SKM-1 treated with dmso at 0.1 percent for 144 hours (cell line): ENCODE measurements at regions not wholly inside any gene's neighbourhood (a gene's known extent, or its start where the extent isn't known, plus 50 kb on each side); places are given as distances from the start of the nearest gene placed in this dataset.
"Not testable (repeated sequence)": the region's sequence is repeated elsewhere in the genome, so short reads cannot be mapped to it uniquely, and the experiment has no call there.

ENCODE experiments used
- DNase-seq: peaks from one replicate; lab custom pipeline; 2025; ENCODE audit not compliant: unreplicated experiment; lab: John Stamatoyannopoulos, UW

GRCh38 chr9:28942941-28943340 lies 1369.7 kb upstream of the C9orf72 start:
- DNase-seq, result no peak

DNA sequence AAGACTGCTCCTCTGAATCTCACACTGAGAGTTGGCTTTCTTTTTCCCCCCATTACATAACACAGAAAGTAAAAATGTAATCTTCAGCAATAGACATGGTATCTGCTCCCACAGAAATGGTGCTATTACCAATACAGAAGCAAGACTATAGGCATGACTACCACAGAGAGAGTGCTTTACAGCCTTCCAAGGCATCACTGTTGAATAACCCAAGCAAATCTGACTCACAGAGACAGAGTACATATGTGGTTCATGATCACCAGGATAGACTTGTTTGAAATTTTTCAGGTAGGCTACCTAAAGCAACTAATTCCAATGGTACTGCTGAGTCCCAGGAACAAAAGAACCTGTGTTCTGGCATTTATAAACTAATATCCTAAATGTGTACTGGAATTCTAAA lies 1373.4 kb upstream of the C9orf72 start:
- DNase-seq, result no peak

GRCh38 chr9:28951945-28952344 lies 1378.7 kb upstream of the C9orf72 start:
- DNase-seq, result no peak

GRCh38 chr9:28956116-28956880 lies 1383.0 kb upstream of the C9orf72 start:
- DNase-seq, result no peak

- DNase-seq, result no peak
Measured at GRCh38 chr9:28960602-28961001, 1387.3 kb upstream of the C9orf72 start.

DNA sequence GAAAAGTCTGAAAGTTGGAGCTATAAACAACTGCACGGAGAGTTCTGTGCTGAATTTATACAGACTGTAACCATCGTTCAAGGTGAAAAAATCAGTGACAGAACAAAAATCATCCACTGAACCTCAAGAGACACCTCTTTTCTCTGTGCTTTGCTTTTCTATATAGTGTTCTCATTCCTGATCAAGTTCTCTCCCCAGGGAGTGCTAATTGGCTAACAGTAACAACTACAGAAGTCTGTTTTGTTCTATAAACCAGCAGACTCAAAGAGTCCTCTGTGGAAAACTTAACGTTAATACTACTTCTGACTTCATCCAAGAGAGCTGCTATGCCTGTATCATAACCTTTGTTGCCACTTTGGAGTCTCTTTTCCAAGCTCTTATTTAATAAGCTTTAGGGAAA lies 1388.3 kb upstream of the C9orf72 start:
- no peak for DNase-seq

DNA sequence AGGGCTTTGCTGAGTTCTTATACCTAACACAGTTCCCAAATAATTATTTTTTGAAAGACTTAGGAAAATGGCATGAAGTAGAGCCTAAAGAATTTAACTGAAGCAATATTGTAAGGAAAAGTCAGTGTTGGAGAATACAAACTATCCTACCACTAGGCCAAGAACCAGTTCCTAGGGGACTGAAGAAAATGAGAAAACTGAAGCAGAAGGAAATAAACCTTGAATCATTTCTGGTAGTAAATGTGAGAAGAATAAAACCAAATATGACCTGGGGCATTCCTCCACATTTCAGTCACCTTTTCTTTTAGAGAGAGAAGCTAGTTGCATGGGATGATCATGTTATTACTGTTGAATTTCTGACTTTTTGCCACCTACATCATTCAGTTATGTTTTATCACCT lies 1393.9 kb upstream of the C9orf72 start:
- DNase-seq, result no peak

DNA sequence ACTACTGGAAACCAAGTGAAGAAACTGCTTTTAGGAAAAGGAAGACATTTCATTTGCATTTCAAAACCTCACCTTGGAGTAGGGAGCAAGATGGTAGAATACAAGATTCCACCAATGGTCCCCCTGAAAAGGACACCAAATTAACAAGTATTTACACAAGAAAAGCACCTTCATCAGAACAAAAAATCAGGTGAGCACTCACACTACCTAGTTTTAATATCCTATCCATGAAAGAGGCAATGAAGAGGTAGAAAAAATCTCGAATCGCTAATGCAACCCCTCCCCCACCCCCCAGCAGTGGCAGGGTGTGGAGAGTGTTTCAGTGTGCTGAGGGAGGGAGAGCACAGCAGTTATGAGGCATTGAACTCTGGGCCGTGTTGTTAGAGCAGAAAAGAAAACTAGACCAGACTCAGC lies 1397.0 kb upstream of the C9orf72 start:
- no peak for DNase-seq

- no peak for DNase-seq
Measured at GRCh38 chr9:28971881-28972280, 1398.6 kb upstream of the C9orf72 start.

GRCh38 chr9:28976250-28976649 lies 1403.0 kb upstream of the C9orf72 start:
- no peak for DNase-seq

DNA sequence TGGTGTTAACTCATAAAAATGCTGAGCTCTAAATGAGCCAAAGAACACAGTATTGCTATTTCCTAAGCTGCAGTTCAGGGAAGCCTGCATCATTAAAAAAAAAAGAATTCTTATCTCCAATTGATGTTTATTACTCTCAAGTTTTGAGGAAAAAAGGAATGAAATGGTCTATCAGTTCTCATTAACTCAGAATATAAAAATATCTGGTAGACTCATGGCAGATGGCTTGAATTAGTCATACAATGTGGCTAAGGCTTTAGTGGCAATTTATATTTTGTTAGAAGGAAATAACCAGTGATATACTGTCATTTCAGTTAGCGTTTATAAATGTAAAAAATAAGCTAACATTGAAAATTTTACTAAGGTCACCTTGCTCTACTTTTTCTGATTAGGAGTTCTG lies 1403.4 kb upstream of the C9orf72 start:
- DNase-seq, result no peak

DNA sequence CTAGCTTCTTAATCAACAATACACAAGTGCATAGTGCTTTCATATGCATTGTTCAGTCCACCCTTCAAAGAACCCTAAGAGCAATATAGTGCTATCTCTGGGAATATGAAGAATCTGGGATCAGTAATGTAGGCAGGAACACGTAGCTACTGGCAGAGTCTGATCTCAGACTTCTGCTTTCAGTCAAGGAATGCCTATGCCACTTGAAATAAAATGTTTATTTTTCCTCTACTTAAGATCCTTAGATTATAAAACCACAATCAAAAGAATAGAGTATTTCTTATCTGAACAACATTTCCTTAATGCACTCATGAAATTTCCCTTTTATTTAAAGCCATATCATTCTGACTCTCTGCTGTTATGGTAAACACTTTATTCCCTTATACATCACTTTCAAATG lies 1407.8 kb upstream of the C9orf72 start:
- DNase-seq, result no peak

DNA sequence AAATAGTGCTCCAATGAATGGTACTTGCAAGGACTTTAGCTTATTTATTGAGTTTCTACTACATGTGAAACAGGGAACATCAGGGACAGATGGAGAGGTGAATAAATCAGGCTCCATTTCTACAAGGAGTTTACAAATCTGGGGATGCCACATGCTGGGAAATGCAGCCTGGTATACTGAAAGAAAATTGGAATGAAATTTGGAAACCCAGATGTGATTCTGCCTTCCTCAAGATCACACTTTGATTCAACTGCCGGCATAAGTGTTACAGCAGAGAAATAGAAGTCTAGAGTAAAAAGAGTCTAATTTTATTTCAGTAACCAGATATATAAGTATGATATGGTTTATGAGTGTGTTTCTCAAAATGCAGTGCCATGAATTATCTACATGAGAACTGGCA lies 1408.4 kb upstream of the C9orf72 start:
- DNase-seq, result no peak

- no peak for DNase-seq
Measured at GRCh38 chr9:28984016-28984415, 1410.7 kb upstream of the C9orf72 start.

GRCh38 chr9:28990009-28990408 lies 1416.7 kb upstream of the C9orf72 start:
- DNase-seq, result not testable (repeated sequence)

DNA sequence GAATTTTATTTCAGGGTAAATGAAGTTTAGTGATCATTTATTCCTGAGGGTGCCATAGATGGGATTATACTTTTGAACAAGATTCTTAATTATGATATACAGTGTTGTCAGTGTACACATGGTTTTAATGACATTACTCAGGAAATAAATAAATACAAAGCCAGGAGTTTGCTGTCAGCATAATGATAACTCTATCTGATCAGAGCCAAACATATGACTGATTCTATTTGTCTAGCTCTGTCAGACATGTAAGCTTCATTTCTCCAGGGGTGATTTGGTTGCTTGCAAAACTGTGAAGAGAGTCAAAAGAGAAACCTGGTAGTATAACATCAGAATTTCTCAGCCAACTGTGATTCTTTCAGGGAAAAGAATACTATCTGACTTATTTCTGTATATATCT lies 1425.8 kb upstream of the C9orf72 start:
- no peak for DNase-seq

- no peak for DNase-seq
Measured at GRCh38 chr9:28999806-29000205, 1426.5 kb upstream of the C9orf72 start.

- no peak for DNase-seq
Measured at GRCh38 chr9:29001006-29001405, 1427.7 kb upstream of the C9orf72 start.

DNA sequence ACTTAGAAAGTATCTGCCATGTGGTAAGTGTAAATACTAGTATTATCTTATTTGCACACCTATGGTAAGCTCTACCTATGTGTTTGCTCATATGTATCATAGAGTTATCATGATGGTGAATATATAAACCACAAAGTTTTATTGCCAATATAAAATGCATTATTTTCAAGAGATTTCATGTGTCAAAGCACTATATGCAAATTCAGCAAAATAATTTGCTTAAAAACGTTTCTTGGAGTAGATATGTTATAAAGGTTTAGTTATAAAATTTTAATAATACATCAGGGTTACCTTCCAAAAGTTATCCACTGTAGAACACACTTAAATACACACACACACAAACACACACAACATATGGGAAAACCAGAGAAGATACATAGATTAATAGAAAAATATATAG lies 1431.7 kb upstream of the C9orf72 start:
- DNase-seq, result no peak

DNA sequence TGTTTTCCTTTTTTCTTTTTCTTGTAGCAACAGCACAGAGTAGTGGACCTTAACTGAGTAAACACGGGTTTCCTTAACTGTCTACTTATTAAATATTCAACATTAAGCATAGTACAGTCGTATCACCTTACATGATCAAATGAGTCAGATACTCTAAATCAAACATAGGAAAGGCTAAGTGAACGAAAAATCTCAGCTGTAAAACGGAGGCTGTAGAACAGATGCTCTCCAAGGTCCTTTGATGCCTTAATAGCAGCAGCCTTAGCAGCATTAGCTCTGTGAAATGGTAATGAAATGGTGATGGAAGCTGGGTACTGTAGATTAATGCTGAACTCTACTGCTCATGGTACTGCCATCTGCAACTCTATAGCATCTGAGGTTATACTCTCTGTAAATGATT lies 1433.3 kb upstream of the C9orf72 start:
- no peak for DNase-seq

DNA sequence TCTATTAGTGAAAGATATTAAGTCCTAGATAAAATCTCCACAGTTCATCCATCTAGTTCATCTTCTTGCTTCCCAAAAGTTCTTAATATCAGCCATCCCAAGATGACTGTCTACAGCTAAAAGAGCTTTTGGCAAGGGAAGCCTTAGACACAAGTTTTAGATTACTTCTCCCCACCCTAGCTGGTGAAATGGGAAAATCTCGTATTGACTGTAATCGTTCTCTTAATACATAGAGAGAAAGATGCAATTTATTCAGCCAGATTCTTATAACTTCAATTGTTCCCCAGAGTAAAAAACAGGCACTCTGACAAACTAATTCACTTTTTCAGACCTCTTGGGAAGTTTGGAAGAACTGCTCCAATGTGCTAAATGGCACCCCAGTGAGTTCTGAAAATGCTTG lies 1439.6 kb upstream of the C9orf72 start:
- no peak for DNase-seq

GRCh38 chr9:29021632-29022031 lies 1448.4 kb upstream of the C9orf72 start:
- DNase-seq, result no peak

DNA sequence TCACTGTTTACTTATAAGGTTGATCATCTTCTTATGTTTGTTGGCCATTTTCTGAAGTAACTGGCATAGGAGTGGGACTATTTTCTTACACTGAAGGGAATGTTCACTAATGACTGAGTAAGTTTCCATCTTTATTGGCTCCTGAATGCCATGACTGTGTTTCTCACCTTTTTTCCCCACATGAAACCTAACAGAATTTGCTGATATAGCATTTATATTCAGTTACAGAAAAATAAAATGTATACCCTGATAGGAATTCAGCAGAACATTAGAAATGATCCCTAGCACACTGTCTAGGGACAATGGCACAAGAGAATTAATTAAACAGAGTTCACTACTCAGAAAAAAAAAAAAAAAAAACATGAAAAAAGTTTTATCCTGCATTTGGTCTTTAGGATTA lies 1465.1 kb upstream of the C9orf72 start:
- DNase-seq, result no peak
